ENCODE measurements at regions not wholly inside any gene's neighbourhood (a gene's known extent, or its start where the extent isn't known, plus 50 kb on each side); places are given as distances from the start of the nearest gene placed in this dataset.

DNA sequence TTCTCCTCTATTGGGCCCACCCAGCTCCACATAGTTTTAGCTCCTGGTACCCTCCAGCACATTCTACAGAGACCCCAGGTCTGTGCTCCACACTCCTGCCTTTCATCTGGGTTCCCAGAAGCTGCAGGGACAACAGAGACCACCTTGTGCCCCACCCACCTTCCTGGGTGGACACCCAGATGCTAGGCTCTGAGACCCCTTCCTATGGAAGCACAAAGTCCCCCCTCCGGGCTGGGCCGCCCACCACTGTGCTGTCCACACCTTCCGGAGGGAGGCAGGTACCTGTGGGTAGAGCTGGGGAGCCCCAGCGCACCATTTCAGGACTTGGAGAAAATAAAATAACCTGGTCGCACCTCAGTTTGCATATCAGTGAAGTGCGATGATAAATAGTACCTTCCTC, 224.9 kb upstream of the FOXF1 start:
- TF ChIP-seq POLR2A (IDR thresholded peaks at IDR 0.05) (no peak), POLR2AphosphoS5 (IDR thresholded peaks at IDR 0.05) (no peak)
- TF ChIP-seq, protein P1, sequence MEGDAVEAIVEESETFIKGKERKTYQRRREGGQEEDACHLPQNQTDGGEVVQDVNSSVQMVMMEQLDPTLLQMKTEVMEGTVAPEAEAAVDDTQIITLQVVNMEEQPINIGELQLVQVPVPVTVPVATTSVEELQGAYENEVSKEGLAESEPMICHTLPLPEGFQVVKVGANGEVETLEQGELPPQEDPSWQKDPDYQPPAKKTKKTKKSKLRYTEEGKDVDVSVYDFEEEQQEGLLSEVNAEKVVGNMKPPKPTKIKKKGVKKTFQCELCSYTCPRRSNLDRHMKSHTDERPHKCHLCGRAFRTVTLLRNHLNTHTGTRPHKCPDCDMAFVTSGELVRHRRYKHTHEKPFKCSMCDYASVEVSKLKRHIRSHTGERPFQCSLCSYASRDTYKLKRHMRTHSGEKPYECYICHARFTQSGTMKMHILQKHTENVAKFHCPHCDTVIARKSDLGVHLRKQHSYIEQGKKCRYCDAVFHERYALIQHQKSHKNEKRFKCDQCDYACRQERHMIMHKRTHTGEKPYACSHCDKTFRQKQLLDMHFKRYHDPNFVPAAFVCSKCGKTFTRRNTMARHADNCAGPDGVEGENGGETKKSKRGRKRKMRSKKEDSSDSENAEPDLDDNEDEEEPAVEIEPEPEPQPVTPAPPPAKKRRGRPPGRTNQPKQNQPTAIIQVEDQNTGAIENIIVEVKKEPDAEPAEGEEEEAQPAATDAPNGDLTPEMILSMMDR (IDR thresholded peaks at IDR 0.05) = no peak
- no peak for DNase-seq (ENCODE audit: low spot score)
- no peak overlapping the region for H3K4me3 ChIP-seq
- peaks cover 21% of the 10 kb centered on the region for H3K27me3 ChIP-seq (replicated peaks; ENCODE audit: insufficient read depth)
- intact Hi-C loops (cut with DNase I) = no loop called here
- H3K36me3 ChIP-seq = no peaks in the 10 kb centered on the region
- no peaks in the 10 kb centered on the region for H3K9me3 ChIP-seq
- WGBS = 64% methylated on average over 6 of the region's 6 CpGs
- H3K4me1 ChIP-seq (replicated peaks) = no peaks in the 10 kb centered on the region
- no peak overlapping the region for H3K27ac ChIP-seq

DNA sequence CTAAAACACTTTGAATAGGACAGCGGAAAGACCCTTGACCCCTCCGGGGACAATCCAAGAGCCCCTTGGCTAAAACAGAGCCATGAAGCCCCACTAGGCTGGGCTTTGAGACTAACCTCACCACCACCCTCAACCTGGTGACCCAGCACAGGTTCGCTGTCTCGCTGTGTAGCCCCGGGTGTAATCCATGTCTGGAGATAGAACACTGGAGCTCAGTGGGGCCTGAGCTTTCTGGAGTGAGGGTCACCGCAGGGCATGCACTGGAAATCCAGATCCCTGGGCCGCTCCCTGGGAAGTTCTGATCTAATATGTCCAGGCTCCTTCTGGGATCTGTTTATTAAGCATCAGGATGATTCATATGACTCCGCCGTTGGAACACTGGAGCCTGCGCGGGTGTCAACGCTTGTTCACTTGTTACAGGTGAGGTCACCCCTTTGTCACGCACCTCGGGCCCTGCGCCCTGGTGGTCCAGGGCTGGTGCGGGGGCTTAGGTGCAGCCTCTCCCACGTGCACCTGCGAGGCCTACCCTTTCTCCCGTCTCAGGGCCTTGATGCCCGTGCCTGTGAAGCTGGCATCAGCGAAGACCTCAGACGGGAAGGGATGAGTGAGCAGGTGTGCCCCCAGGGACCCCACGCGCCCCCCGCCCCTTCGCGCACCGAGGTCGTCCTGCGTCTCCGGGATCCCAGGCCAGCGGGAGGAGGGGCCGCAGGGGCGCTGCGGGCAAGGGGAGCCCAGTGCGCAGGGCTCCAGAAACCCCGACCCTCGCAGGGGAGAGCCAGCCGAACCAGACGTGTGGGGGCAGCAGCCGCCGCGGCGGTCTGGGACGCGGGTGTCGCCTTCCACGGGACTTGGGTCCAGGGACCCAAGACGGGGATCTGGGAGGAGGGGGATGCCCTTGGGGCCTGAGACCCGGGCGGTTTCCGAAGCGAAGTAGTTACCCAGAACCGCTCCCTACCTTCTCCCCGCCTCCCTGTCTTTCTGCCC, 224.1 kb upstream of the FOXF1 start:
- 30% methylated on average over 33 of the region's 55 CpGs for WGBS
- intact Hi-C loops (cut with DNase I) = no loop called here
- no peak for DNase-seq (ENCODE audit: low spot score)
- H3K4me3 ChIP-seq = peak overlapping the region; percentile 9 to 12
- H3K27me3 ChIP-seq (replicated peaks; ENCODE audit: insufficient read depth) = peaks cover 21% of the 10 kb centered on the region
- H3K4me1 ChIP-seq (replicated peaks) = no peaks in the 10 kb centered on the region
- TF ChIP-seq POLR2AphosphoS5 (IDR thresholded peaks at IDR 0.05) (no peak), POLR2A (IDR thresholded peaks at IDR 0.05) (no peak)
- TF ChIP-seq, protein P1 (IDR thresholded peaks at IDR 0.05) = no peak
- H3K9me3 ChIP-seq = no peaks in the 10 kb centered on the region
- no peak overlapping the region for H3K27ac ChIP-seq
- no peaks in the 10 kb centered on the region for H3K36me3 ChIP-seq

DNA sequence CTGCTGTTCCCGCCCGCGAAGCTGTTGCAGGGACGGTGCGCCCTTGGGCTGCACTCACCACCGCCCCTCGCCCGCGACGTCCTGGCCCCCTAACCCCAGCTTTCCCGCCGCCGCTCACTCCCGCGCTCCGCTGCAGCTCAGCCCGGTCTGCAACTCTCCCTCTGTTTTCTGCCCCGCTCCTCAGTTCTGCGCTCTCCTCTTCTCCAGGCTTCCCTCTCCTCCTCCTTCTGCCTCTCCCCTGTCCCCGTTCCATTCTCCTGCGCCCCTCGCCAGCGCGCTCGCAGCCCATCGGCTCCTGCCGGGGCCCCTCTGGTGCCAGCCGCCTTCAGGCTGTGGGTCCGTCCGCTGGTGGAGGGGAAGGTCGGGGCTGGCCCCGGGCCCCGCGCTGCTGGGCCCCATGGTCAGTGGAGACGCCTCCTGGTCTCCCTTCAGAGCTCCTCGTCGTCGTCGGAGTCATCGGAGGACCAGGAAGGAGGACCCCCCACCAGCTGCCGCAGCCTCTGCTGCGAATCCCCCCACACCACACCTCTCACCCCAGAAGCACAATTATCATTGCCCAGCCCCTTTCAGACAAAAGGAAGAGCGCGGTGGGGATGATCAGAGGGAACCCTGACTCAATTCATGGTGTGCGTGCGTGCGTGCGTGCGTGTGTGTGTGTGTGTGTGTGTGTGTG, 223.2 kb upstream of the FOXF1 start:
- DNase-seq (ENCODE audit: low spot score) = no peak
- intact Hi-C loops (cut with DNase I) = no loop called here
- Histone ChIP-seq H3K27me3 (replicated peaks; ENCODE audit: insufficient read depth) (peaks cover 21% of the 10 kb centered on the region), H3K4me1 (replicated peaks) (no peaks in the 10 kb centered on the region), H3K4me3 (peak overlapping the region; percentile 9 to 12), H3K36me3 (no peaks in the 10 kb centered on the region), H3K27ac (no peak overlapping the region), H3K9me3 (no peaks in the 10 kb centered on the region)
- no peak for TF ChIP-seq POLR2AphosphoS5 (IDR thresholded peaks at IDR 0.05)
- TF ChIP-seq POLR2A (IDR thresholded peaks at IDR 0.05) = no peak
- TF ChIP-seq, protein P1 (IDR thresholded peaks at IDR 0.05) = no peak
- 5% methylated on average over 45 of the region's 49 CpGs for WGBS

DNA sequence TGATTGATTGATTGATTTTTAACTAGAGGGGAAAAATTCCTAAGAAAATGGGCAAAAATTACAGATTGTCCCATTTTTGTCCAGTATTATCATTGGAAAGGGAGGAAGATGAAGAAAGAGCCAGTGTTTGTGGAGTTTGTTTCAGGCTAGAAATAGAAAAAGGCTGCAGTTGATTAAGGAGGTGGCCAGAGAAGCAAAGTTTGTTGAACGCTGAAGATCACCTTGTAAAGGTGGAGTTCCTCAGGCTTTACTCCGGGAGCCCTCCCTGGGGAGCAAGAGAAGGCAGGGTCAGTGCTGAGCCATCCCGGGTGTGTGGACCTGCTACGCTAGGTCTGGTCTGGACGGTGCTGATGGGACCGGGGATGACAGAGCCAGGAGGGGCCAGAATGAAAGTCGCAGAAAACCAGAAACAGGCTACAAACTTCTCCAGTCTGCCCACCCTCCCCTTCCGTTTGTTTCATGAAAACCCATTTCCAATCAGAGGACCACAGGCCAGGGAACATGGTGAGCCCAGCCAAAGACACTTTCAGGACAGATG, 222.6 kb upstream of the FOXF1 start:
- WGBS = 32% methylated on average over 8 of the region's 8 CpGs
- H3K27me3 ChIP-seq (replicated peaks; ENCODE audit: insufficient read depth) = peaks cover 21% of the 10 kb centered on the region
- H3K4me3 ChIP-seq = no peak overlapping the region
- intact Hi-C loops (cut with DNase I) = no loop called here
- TF ChIP-seq, protein P1 (IDR thresholded peaks at IDR 0.05) = no peak
- TF ChIP-seq POLR2A (IDR thresholded peaks at IDR 0.05) = no peak
- no peak for TF ChIP-seq POLR2AphosphoS5 (IDR thresholded peaks at IDR 0.05)
- H3K9me3 ChIP-seq = no peaks in the 10 kb centered on the region
- no peaks in the 10 kb centered on the region for H3K36me3 ChIP-seq
- DNase-seq (ENCODE audit: low spot score) = no peak
- no peaks in the 10 kb centered on the region for H3K4me1 ChIP-seq (replicated peaks)
- H3K27ac ChIP-seq = no peak overlapping the region
